ENCODE measurements at regions not wholly inside any gene's neighbourhood (a gene's known extent, or its start where the extent isn't known, plus 50 kb on each side); places are given as distances from the start of the nearest gene placed in this dataset.

GRCh38 chr1:109850194-109850593, 60.5 kb upstream of the CSF1 start:
- TF ChIP-seq CTCF (IDR thresholded peaks at IDR 0.05), result no peak
- TF ChIP-seq POLR2A (IDR thresholded peaks at IDR 0.05), result no peak
- TF ChIP-seq POLR2AphosphoS5 (IDR thresholded peaks at IDR 0.05), result no peak
